ENCODE measurements at regions not wholly inside any gene's neighbourhood (a gene's known extent, or its start where the extent isn't known, plus 50 kb on each side); places are given as distances from the start of the nearest gene placed in this dataset.

DNA sequence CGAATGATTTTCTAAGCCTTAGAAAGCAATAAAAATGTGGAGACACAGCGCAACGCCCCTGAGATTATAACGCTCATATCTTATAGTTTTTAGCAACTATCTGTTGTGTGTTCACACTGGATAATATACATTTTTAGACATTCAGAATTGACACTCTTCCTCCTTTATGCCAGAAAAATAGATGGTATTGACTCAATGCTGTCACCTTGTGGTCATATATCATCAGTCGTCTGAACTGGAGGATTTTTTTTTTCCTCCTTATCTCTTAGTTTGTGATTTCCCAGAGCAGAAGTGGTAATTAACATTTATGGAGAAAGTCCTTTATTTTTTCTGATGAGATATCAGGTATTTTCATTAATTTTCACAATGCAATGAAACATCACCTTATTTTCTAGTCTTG is 759.6 kb downstream of the RAB28 start:
- no peak for TF ChIP-seq EZH2phosphoT487 (IDR thresholded peaks at IDR 0.05; ENCODE audit: low read depth)
- TF ChIP-seq CTCF (IDR thresholded peaks at IDR 0.05; ENCODE audit: low read depth, low read length) = peak; percentile 85
- Histone ChIP-seq H3K4me2 (ENCODE audit: low read length) (peak overlapping the region; percentile 71), H3K4me1 (ENCODE audit: low read length) (peaks cover 9% of the 10 kb centered on the region)

DNA sequence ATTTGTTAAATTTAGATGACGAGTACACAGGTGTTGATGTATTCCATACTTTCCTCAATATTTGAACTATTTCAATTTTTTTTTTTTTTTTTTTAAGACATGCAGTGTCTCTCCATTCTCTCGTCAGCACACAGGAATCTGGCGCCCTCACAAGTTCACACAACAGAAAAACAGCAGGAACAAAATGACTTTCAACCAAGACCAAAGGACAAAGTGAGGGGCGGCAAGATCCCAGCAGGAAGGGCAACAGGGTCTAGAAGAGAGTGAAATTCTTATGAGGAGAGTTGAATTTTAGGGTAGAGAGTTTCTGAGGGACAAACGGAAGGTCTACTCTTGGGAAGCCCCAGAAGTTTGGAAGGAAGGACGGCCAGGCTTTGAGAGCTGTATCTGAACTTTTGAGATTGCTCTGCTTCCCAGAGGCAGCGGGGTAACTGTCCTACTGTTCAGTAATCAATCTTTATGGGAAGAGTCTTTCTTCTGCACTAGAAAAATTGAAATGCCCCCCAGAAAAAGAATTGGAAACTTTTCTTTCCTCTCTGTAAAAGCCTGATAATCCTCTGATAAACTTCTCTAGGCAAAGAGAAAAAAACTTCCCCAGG is 760.2 kb downstream of the RAB28 start:
- H3K27ac ChIP-seq (ENCODE audit: low read length) = no peak overlapping the region
- no peaks in the 10 kb centered on the region for H4K20me1 ChIP-seq (ENCODE audit: insufficient read depth, low read length)
- H3K4me3 ChIP-seq (ENCODE audit: low read length) = peak overlapping the region; percentile 68
- no peaks in the 10 kb centered on the region for H3K36me3 ChIP-seq (replicated peaks; ENCODE audit: low read depth, low read length)
- no peaks in the 10 kb centered on the region for H3K9me3 ChIP-seq (ENCODE audit: insufficient read depth, low read length)
- TF ChIP-seq CTCF (IDR thresholded peaks at IDR 0.05; ENCODE audit: low read depth, low read length) (peak; percentile 57), EZH2phosphoT487 (IDR thresholded peaks at IDR 0.05; ENCODE audit: low read depth) (no peak)
- peak overlapping the region; percentile 71 for H3K4me2 ChIP-seq (ENCODE audit: low read length)
- no peaks in the 10 kb centered on the region for H3K27me3 ChIP-seq (ENCODE audit: low read depth, low read length)
- peaks cover 9% of the 10 kb centered on the region for H3K4me1 ChIP-seq (ENCODE audit: low read length)
- peak overlapping the region; percentile 86 for H2AFZ ChIP-seq (ENCODE audit: low read depth, low read length)
- H3K9ac ChIP-seq (ENCODE audit: low read length) = peak overlapping the region; percentile 19
- H3K79me2 ChIP-seq (ENCODE audit: low read length) = no peaks in the 10 kb centered on the region

More for the DNA sequence above, 759.6 kb downstream of the RAB28 start:
- no peaks in the 10 kb centered on the region for H4K20me1 ChIP-seq (ENCODE audit: insufficient read depth, low read length)
- H3K4me3 ChIP-seq (ENCODE audit: low read length) = peak overlapping the region; percentile 68
- H3K27me3 ChIP-seq (ENCODE audit: low read depth, low read length) = no peaks in the 10 kb centered on the region
- no peak overlapping the region for H3K27ac ChIP-seq (ENCODE audit: low read length)
- H3K79me2 ChIP-seq (ENCODE audit: low read length) = no peaks in the 10 kb centered on the region
- no peaks in the 10 kb centered on the region for H3K36me3 ChIP-seq (replicated peaks; ENCODE audit: low read depth, low read length)
- H2AFZ ChIP-seq (ENCODE audit: low read depth, low read length) = peak overlapping the region; percentile 86
- H3K9me3 ChIP-seq (ENCODE audit: insufficient read depth, low read length) = no peaks in the 10 kb centered on the region
- peak overlapping the region; percentile 19 for H3K9ac ChIP-seq (ENCODE audit: low read length)

GRCh38 chr4:12716896-12717295 is 767.2 kb downstream of the RAB28 start:
- no peaks in the 10 kb centered on the region for H3K9me3 ChIP-seq (ENCODE audit: insufficient read depth, low read length)
- H2AFZ ChIP-seq (ENCODE audit: low read depth, low read length) = no peak overlapping the region
- no peak overlapping the region for H3K9ac ChIP-seq (ENCODE audit: low read length)
- no peak overlapping the region for H3K4me3 ChIP-seq (ENCODE audit: low read length)
- H3K79me2 ChIP-seq (ENCODE audit: low read length) = no peaks in the 10 kb centered on the region
- TF ChIP-seq CTCF (IDR thresholded peaks at IDR 0.05; ENCODE audit: low read depth, low read length) = no peak
- TF ChIP-seq EZH2phosphoT487 (IDR thresholded peaks at IDR 0.05; ENCODE audit: low read depth) = no peak
- H3K27me3 ChIP-seq (ENCODE audit: low read depth, low read length) = no peaks in the 10 kb centered on the region
- H4K20me1 ChIP-seq (ENCODE audit: insufficient read depth, low read length) = no peaks in the 10 kb centered on the region
- H3K36me3 ChIP-seq (replicated peaks; ENCODE audit: low read depth, low read length) = no peaks in the 10 kb centered on the region
- H3K27ac ChIP-seq (ENCODE audit: low read length) = no peak overlapping the region
- H3K4me2 ChIP-seq (ENCODE audit: low read length) = no peak overlapping the region
- no peaks in the 10 kb centered on the region for H3K4me1 ChIP-seq (ENCODE audit: low read length)

GRCh38 chr4:12712648-12713339 is 771.3 kb downstream of the RAB28 start:
- no peak overlapping the region for H3K4me3 ChIP-seq (ENCODE audit: low read length)
- H3K27me3 ChIP-seq (ENCODE audit: low read depth, low read length) = no peaks in the 10 kb centered on the region
- no peak overlapping the region for H2AFZ ChIP-seq (ENCODE audit: low read depth, low read length)
- H3K9ac ChIP-seq (ENCODE audit: low read length) = no peak overlapping the region
- no peaks in the 10 kb centered on the region for H3K79me2 ChIP-seq (ENCODE audit: low read length)
- H3K4me1 ChIP-seq (ENCODE audit: low read length) = peaks cover 11% of the 10 kb centered on the region
- no peaks in the 10 kb centered on the region for H4K20me1 ChIP-seq (ENCODE audit: insufficient read depth, low read length)
- no peak overlapping the region for H3K4me2 ChIP-seq (ENCODE audit: low read length)
- no peak overlapping the region for H3K27ac ChIP-seq (ENCODE audit: low read length)
- TF ChIP-seq EZH2phosphoT487 (IDR thresholded peaks at IDR 0.05; ENCODE audit: low read depth) = no peak
- TF ChIP-seq CTCF (IDR thresholded peaks at IDR 0.05; ENCODE audit: low read depth, low read length) = no peak
- no peaks in the 10 kb centered on the region for H3K9me3 ChIP-seq (ENCODE audit: insufficient read depth, low read length)
- H3K36me3 ChIP-seq (replicated peaks; ENCODE audit: low read depth, low read length) = no peaks in the 10 kb centered on the region
